Ureter (tissue), 1 donor: ENCODE measurements at regions not wholly inside any gene's neighbourhood (a gene's known extent, or its start where the extent isn't known, plus 50 kb on each side); places are given as distances from the start of the nearest gene placed in this dataset.
A peak's percentile ranks its signal among the peaks of the same experiment; 100 is the strongest.

ENCODE experiments used
- DNase-seq: peaks from one replicate; pipeline ENCODE4 v3.0.0-alpha.2; 2020; ENCODE audit warnings: low spot score
- donor health status: DM: yes; HTN: yes; CAD: no.

GRCh38 chr14:21993837-21994236 is 320.2 kb upstream of the OR4E1 start:
- no peak for DNase-seq

GRCh38 chr14:21993070-21993469 is 319.5 kb upstream of the OR4E1 start:
- DNase-seq = no peak

GRCh38 chr14:21991130-21991529 is 317.5 kb upstream of the OR4E1 start:
- DNase-seq = no peak

- DNase-seq = no peak
These were observed 316.5 kb upstream of the OR4E1 start for GRCh38 chr14:21990116-21990515.

GRCh38 chr14:21989090-21989489 is 315.5 kb upstream of the OR4E1 start:
- no peak for DNase-seq

- no peak for DNase-seq
These were observed 314.8 kb upstream of the OR4E1 start for GRCh38 chr14:21988413-21988812.

- no peak for DNase-seq
These were observed 314.3 kb upstream of the OR4E1 start for GRCh38 chr14:21987937-21988336.

- no peak for DNase-seq
These were observed 311.5 kb upstream of the OR4E1 start for GRCh38 chr14:21985081-21985480.

- DNase-seq = no peak
These were observed 305.3 kb upstream of the OR4E1 start for GRCh38 chr14:21978999-21979314.

GRCh38 chr14:21978184-21978998 is 304.8 kb upstream of the OR4E1 start:
- DNase-seq = no peak

- no peak for DNase-seq
These were observed 301.1 kb upstream of the OR4E1 start for GRCh38 chr14:21974741-21975140.

GRCh38 chr14:21965042-21965441 is 291.4 kb upstream of the OR4E1 start:
- DNase-seq = no peak

GRCh38 chr14:21964180-21964579 is 290.6 kb upstream of the OR4E1 start:
- DNase-seq = no peak

- DNase-seq = no peak
These were observed 287.0 kb upstream of the OR4E1 start for GRCh38 chr14:21960636-21961035.

- no peak for DNase-seq
These were observed 268.3 kb upstream of the OR4E1 start for GRCh38 chr14:21941885-21942284.

- DNase-seq = no peak
These were observed 267.6 kb upstream of the OR4E1 start for GRCh38 chr14:21940887-21941856.

- DNase-seq = no peak
These were observed 266.2 kb upstream of the OR4E1 start for GRCh38 chr14:21939836-21940235.

- no peak for DNase-seq
These were observed 264.4 kb upstream of the OR4E1 start for GRCh38 chr14:21937996-21938395.

- no peak for DNase-seq
These were observed 260.1 kb upstream of the OR4E1 start for GRCh38 chr14:21933681-21934080.

GRCh38 chr14:21924479-21924878 is 250.9 kb upstream of the OR4E1 start:
- DNase-seq = peak; percentile 43

GRCh38 chr14:21923820-21924219 is 250.2 kb upstream of the OR4E1 start:
- no peak for DNase-seq

- no peak for DNase-seq
These were observed 247.8 kb upstream of the OR4E1 start for GRCh38 chr14:21921453-21921852.
